ENCODE measurements at regions not wholly inside any gene's neighbourhood (a gene's known extent, or its start where the extent isn't known, plus 50 kb on each side); places are given as distances from the start of the nearest gene placed in this dataset.

DNA sequence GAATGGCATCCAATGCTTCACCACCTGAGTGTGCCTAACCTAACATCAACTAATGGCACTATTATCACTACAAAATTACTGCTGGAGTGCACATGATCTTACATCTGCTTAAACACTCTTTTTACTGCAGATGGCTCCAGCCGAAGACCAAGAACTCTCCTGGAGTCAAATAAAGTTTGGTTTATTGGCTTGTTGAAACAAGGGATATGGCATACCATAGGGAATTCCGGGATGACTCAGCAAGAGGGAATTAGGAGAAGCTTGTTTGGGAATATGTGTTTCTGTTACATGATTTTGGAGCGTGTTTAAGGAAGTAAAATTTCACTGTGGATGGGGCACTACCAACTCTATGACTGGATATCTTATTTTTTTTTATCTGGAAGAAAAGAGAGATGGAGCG lies 872.6 kb downstream of the DTWD2 start:
- no peak for TF ChIP-seq EP300 (IDR thresholded peaks at IDR 0.05)
- no peak for TF ChIP-seq CTCF (IDR thresholded peaks at IDR 0.05)
- no peak for TF ChIP-seq POLR2AphosphoS5 (IDR thresholded peaks at IDR 0.05)
- no peak for TF ChIP-seq POLR2A (IDR thresholded peaks at IDR 0.05)
